Fibroblast of skin of scalp (primary cell): ENCODE measurements at regions not wholly inside any gene's neighbourhood (a gene's known extent, or its start where the extent isn't known, plus 50 kb on each side); places are given as distances from the start of the nearest gene placed in this dataset.

ENCODE experiments used
- DNase-seq: peaks from one replicate; pipeline ENCODE4 v3.0.0-alpha.2; 2013

DNA sequence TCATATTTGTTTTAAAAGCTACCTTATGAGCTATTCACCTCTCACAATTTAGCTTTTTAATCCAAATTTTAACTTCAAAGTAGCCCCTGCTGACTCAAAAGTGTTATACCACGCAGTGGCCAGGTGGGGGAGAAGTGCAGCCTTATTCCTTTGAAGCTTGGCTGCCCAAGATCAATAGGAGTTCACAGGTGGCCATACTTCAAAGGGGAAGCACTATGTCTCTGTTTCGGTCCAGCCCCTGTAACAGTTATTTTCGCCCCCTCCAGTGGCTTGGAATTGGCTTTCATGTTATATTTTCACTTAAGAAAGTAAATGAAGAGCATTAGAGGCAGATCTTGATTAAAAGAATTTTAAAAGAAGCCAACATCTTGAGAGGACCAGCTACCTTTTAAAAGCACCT lies 608.4 kb downstream of the EPHA7 start:
- DNase-seq: peak; percentile 4

DNA sequence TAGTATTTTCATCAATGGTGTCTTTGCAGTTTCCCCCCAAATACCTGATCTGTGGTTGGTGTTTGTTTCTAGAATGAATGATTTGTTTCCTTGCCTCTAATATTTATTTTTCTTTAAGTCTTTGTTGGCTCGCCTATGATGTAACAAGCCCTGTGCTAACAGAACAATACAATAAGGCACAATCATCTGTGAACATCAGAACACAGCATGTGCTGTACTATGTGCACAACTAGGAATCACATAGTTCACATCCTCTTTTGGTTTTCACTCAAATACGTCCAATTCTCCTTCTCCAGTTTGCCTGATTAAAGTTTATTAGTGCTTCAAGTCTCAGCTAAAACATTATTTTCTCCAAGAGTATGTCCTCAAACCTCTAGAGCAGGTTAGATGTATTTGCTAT lies 613.1 kb downstream of the EPHA7 start:
- DNase-seq: no peak

DNA sequence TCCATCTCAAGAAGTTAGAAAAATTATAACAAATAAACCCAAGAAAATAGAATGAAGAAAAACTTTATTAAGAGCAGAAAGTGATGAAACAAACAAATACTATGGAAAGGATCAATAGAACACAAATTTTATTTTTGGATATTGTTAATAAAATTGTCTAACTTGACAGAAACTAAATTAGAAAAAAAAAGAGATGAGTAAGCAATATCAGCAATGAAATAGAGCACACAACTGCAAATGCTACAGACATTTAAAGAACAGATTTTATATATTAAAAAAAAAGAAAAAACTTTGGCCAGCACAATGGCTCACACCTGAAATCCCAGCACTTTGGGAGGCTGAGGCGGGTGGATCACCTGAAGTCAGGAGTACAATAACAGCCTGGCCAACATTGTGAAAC lies 628.0 kb downstream of the EPHA7 start:
- no peak for DNase-seq

DNA sequence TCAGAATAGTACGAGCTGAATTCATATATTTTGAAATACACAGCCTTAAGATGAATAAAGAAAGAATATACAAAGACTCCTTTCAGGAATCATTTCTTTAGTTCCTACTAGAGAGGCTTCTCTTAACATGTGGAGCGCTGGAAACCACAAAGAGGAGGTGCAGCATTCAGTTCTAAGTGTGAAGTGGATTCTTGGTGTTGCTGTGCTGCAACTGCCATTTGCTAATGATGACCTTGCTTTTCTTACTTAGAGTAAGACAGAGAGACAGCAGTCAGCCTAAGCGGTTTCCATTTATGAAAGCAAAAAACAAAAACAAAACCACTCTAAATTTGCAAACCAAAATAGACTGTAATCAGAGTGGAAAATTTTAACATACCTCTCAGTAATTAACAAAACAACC lies 629.0 kb downstream of the EPHA7 start:
- DNase-seq: no peak

DNA sequence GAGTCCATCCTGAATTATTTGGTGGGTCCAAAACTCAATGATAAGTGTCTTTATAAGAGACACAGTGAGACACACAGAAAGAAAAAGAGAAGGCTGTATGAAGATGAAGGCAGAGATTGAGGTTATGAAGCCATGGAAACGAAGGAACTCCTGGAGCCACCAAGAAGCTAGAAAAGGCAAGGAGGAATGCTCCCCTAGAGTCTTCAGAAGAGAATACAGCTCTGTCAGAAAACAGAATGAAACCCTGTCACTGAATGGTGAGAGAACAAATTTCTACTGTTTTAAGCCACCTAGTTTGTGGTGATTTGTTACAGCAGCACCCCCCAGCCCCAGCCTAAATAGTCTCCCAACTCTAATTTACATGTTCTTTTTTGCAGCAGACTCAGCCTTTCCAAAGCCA lies 635.1 kb downstream of the EPHA7 start:
- no peak for DNase-seq

DNA sequence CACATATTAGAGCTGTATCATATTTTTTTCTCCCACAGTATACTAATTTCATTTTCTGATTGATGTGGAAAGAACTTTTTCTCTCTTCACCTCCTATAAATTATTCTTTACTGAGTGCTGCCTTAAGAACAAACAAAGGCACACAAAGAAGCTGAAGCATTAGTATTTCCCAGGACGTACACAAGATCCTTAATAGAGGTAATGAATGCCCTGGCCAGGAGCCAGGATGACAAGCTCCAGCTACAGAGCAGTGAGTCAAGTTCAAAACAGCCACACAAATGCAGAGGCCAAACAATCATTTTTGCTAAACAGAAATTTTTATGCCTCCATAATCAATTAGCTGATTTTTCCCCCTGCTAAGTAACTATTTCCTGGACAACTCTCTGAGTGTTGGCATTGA lies 639.6 kb downstream of the EPHA7 start:
- peak; percentile 44 for DNase-seq

DNA sequence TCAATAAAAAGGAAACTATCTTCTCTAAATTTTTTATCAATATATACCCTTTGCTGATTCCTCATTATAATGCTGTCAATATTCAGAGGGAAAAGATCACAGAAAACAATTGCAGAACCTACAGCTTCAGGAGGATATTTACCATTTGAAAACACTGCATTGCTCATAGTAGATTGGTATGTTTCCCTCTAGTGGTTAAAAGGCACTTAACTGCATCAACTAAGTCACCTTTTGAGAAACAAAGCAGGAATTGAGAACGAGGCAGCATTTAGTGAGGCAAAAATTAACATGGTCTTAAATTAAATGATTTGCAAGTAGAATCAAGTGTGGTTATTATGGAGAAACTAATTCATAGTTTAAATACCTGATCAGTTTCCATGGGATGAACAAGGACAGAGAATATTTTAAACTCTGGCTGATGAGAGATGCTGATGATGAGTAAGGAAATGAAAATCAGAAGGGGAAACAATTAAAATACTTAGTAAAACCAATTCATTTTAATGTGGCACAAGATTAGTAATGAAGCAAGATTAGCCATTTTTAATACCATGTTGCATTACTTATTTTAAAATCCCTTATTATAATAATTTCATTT lies 642.1 kb downstream of the EPHA7 start:
- peak; percentile 9 for DNase-seq

DNA sequence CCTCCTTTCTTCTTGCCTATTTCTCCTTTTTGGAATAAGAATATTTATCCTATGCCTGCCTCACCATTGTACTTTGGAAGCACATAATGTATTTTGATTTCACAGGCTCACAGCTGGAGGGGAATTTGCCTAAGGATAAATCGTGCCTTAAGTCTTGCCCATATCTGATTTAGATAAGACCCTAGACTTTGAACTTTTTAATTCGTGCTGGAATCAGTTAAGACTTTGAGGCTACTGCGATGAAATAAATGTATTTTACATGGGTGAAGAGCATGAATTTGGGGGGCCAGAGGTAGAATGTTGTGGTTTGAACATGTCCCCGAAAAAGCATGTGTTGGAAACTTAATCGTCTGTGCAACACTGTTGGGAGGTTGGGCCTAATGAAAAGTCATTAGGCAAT lies 648.8 kb downstream of the EPHA7 start:
- no peak for DNase-seq

DNA sequence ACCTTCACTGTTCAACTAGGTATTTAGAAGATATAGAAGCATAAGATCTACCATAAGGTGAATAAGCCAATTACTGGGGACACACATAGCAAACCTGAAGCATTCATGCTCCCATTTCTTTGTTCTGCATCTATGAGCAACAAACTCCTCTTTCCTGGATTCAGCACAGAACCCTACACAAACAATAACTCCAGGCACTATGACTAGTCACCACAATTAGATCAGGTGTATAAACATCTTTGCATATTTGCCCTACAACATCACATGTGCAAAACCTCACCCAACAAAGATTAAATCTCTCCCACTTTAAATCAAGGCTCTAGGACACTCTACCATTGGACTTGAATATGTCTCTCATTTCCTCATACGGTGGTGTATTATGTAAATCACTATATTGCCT lies 652.3 kb downstream of the EPHA7 start:
- DNase-seq: no peak

DNA sequence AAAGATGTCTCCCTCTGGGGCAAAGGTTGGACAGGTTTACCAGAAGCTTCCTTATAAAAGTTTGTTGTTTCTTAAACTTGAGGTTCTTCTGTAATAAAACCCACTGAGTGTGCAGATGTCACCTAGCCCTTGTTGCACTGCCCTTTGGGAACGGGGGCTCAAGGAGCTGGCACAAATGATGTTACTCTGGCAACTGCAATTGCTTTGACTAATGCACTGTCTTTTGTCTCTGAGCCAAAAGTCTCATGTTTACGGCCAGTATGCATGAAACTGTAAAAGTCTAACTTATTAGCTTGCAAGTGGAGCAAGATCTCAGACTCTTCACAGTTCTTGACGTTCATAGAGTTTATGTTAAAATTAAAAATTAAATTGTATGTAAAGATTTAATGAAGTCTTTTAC lies 655.7 kb downstream of the EPHA7 start:
- DNase-seq: no peak

DNA sequence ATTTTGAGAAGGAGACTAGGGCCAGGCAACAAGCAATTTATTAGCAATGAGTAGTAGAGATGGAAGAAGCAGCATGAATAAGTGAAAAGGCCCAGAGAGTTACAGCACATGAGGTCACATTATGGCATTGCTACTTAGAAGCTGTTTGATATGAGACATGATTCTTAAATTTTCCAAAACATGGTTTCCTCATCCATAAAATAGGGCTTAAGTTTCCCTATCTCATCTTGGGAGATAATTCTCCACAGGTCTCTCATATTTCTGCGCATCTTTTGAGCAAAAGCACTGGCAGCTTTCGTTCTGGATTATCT lies 656.1 kb downstream of the EPHA7 start:
- DNase-seq: no peak

DNA sequence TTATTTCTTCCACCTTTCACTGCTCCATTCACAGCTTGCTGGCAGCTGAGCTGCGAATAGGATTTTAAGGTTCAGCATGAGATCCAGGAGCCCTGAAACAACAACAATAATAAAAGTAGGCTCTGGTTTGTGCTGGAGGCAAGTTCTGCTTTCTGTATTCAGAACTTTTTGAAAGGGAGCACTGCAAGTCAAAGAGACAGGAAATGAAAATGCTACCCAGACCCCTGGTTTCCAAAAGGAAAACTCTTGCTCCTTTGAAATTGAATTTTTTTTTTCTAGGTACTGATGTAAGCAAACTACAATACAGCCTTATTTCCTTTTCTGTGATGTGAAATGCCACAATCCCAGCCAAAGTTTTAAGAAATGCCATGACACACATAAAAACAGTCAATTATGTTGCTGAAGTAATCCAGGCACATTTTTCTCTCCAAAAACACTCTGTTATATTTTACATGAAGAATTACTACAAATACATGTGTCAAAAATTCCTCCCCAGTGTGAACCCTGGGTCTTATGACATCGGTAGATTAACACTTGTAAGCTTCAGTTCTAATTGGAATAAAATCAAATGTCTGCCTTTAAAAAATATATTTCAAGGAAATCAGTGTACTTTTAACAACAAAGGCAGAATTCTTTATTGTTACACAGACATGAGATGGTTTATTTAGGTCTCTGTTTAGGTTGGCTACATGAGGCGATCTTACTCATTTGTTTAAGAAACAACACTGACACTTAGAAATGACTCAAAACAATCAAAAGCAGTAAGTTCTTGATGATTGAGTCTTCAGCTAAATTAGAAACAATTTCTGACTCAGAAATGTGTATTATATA lies 656.7 kb downstream of the EPHA7 start:
- no peak for DNase-seq

DNA sequence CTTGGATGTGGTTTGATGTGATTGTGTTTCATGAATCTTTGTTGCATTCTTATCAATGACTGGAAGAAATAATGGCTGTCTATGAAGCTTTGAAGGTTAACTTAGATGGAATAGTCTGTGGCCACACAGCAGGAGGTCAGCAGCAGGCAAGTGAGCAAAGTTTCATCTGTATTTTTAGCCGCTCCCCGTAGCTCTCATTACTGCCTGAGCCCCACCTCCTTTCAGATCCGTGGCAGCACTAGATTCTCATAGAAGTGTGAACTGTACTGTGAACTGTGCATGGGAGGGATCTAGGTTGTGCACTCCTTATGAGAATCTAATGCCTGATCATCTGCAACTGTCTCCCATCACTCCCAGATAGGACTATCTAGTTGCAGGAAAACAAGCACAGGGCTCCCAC lies 660.2 kb downstream of the EPHA7 start:
- no peak for DNase-seq

DNA sequence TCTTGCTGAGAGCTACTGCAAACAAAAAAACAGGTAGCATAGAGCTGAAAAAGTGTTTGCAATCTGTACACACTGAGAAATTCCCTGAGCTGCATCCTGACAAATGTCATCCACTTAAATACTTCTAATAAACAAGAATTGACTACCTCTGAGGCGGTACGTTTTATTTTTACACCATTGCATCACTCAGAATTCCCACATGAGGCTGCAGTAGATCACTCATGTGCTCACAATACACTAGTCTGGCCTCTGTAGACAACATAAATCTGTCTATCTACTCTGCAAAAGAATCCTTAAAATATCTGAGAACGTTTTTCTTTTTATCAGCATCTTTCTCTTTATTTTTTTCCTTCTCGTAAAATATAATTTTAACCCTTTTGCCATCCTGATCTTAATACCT lies 661.4 kb downstream of the EPHA7 start:
- DNase-seq: no peak

DNA sequence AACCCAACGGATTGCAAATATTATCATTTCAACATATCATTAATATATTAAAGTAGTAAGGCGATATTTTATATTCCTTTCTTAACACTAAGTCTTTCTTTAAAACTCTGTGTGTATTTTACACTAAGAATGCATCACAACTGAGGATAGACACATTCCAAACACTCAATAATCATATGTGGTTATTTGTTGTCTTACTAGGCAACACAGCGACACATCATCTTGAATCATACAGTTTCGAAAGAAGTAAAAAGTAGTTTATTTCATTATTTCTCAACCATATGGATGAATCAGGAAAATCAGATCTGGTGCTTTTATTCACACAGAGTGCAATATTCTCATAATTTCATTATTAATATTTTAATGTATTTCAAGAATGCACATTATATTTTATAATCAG lies 662.4 kb downstream of the EPHA7 start:
- no peak for DNase-seq

DNA sequence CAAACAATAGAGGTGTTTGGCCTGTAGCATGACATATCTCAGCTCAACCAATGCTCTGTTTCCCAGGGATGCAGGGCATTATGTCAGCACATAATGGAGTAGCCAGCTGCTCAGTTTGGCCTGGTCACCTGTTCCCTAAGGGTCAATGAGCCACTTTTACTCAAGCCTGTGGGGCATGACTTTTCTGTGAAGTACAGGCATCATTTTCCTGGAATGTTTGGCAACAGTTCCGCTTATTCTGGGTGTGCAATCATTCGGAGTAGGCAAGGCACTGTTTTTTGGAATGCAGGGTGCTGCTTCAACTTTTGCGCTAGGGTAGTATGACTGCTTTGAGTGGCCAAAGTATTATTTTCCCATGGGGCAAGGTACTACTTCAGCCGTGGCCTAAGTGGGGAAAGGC lies 665.4 kb downstream of the EPHA7 start:
- DNase-seq: no peak

DNA sequence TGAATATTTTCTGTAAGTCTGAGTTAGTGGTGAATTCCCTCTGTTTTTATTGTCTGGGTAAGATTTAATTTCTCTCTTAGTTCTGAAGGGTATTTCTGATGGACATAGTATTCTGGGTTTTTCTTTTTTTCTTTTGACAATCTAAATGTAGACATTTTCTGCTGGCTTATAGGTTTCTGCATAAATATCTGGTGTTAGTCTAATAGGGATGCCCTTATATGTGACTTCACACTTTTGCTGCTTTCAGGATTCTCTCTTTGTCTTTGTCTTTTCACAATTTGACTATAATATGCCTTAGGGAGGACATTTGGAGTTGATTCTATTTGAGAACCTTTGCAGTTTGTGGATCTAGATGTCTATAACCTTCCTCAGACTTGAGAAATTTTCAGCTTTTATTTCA lies 667.2 kb downstream of the EPHA7 start:
- DNase-seq: no peak

DNA sequence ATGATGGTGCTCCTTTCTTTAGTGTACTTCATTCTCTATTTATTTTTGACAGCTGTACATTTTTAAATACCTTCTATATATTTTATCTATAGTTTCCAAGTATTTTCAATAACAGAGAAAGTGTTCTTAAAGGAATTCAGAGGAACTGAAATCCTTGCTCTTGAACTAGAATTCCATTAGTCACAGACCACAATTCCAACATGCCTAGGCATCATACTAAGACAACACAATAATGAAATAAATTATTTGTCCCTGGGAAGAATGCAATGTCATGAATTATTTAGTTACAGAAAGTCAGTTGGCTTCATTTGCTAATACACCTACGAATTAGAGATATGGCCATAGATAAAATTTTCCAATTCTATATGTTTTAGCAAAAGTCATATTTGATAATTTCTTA lies 671.2 kb downstream of the EPHA7 start:
- DNase-seq: no peak

DNA sequence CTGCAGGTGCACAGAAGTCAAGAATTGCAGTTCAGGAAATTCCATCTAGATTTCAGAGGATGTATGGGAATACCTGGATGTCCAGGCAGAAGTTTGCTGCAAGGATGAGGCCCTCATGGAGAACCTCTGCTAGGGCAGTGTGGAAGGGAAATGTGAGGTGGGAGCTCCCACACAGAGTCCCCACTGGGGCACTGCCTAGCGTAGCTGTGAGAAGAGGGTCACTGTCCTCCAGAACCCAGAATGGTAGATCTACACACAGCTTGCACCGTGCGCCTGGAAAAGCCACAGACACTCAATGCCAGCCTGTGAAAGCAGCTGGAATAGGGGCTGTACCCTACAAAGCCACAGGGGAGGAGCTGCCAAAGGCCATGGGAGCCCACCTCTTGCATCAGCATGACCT lies 681.4 kb downstream of the EPHA7 start:
- no peak for DNase-seq

DNA sequence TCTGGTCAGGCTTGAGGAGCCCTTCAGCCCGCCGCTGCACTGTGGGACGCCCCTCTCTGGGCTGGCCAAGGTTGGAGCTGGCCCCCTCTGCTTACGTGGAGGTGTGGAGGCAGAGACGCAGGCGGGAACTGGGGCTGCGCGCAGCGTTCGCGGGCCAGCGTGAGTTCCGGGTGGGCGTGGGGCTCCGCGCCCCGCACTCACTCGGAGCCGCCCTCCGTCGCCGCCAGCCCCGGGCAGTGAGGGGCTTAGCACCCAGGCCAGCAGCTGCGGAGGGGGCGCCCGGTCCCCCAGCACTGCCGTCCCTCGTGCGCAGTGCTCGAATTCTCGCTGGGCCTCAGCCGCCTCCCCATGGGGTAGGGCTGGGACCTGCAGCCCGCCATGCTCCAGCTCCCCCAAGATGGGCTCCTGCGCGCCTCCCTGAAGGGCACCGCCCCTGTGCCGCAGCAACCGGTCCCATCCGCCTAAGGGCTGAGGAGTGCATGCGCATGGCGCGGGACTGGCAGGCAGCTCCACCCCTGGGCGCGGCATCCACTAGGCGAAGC lies 695.9 kb downstream of the EPHA7 start:
- no peak for DNase-seq

DNA sequence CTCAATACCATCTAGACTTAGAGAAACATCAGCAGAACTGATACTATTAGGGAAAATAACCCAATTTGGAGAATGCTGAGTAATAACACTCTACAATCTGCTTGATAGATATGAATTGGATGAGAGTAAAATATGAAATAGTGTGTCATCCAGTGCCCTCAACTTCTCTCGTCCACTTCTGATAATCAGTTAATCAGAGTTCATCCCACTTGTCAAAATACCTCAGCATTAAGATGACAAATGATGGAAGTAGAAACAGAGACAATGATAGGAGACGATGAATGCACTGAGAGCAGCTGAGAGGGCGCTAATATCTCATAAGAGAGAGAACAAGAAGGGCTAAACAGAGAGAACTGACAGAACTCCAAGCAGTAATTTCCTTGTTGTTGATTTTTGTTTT lies 699.6 kb downstream of the EPHA7 start:
- DNase-seq: no peak

DNA sequence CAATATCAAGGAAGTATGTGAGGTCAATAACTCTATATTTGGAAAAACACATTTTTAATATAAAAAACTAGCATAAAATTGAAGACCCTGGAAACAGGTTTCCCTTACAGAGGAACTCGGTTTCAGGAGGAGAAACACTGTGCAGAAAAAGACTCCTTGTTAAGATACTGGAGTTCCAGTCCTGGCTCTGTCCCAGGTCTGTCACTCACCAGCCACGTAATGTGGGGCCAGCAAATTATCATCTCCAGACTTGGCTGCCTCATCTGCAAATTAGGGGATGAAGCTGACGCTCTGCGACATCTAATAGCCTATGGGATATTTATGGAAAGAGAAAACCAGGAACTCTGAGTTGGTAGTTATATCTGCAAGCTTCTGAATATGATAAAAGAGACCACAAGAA lies 702.7 kb downstream of the EPHA7 start:
- DNase-seq: no peak

DNA sequence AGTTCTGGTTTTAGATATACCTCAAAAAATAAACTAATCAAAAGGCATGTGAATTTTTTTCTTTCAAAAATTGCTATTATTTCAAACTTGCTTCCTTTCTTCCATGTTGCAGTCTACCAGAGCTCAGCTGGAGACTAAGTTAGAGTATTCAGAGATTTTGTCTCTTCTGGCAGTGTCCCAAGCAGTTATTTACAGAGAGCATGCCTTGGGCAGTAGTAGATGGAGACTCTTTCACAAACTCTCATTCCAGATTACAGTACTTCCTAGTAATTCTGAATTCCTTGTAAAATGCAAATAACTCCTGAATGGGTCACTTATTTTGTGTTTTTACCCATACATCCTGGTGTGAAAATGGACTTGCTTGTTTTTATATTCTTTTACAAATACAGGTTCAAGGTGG lies 703.4 kb downstream of the EPHA7 start:
- peak; percentile 20 for DNase-seq

DNA sequence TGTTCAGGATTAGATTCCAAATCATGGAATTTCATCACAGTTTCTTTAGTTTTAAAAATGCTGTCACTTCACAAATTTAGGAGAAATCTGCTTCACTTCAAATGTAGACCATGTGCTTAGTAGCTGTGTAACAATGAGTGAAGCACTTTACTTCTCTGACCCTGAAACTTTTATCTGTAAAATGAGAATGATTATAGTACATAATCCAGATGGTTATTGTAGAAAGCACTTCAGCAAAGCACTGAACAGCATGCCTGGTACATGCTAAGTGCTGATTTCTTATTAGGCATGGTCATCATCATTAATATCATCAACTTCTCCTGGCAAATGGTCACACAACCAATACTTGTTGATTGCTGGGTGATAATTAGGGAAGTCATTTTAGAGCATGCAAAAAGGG lies 705.0 kb downstream of the EPHA7 start:
- DNase-seq: no peak

DNA sequence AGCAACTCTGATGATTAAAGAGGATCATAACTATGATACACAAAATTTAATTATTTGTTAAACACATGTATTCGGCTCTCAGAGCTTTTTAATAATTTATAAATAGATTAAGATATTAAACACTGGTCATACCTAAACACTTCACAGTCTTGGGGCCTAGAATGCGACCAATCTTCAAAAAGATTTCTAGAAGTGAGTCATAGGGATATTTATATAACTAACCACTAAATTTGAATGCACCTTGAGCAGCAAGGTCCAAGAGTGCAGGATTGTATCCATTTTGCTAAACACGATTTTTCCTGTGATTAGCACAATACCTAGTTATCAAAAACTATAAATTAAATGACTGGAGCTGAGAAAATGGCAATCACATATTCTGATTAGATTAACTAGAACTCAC lies 709.3 kb downstream of the EPHA7 start:
- no peak for DNase-seq
